ENCODE measurements at regions not wholly inside any gene's neighbourhood (a gene's known extent, or its start where the extent isn't known, plus 50 kb on each side); places are given as distances from the start of the nearest gene placed in this dataset.

DNA sequence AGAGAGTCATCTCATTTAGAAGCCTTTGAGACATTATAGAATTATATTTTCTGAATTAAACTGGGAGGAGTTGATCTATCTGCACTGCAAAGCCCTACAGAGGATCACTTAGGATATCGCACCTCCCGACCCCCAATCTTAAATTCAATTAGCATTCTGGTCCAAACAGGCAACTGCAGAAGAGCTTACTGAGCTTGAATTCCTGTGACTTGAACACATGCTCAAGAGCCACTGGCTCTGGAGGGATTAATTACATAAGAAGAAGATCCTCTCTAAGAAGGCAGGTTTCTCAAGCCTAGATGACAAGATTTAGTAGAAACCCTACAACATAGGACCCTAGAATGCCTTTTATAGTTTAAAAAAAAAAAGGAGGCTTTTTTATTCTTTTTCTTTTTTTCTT, 548.9 kb downstream of the ARAP2 start:
- Histone ChIP-seq H3K4me3 (ENCODE audit: control insufficient read depth in 1 of 7, extremely low read depth in 1 of 7, insufficient read depth in 4 of 7, low read depth in 2 of 7, low read length in 6 of 7) (no peak overlapping the region), H3K27ac (ENCODE audit: insufficient read depth in 1 of 2, low read depth in 1 of 2, low read length in 2 of 2, poor library complexity in 1 of 2, severe bottlenecking in 2 of 2) (no peak overlapping the region), H3K4me1 (ENCODE audit: control extremely low read depth in 1 of 4, control insufficient read depth in 4 of 4, insufficient read depth in 4 of 4, low read length in 3 of 4) (peaks cover 0 to 2% (median 0%) of the 10 kb centered on the region in 4 experiments), H3K36me3 (ENCODE audit: control insufficient read depth in 4 of 4, insufficient read depth in 4 of 4, low read length in 3 of 4) (no peaks in the 10 kb centered on the region), H3K9me3 (ENCODE audit: control extremely low read depth in 1 of 5, control insufficient read depth in 4 of 5, insufficient read depth in 2 of 5, low read depth in 1 of 5, low read length in 4 of 5) (no peaks in the 10 kb centered on the region), H3K27me3 (replicated peaks in 2 of 5; ENCODE audit: control insufficient read depth in 4 of 5, insufficient read depth in 5 of 5, low read length in 4 of 5) (no peaks in the 10 kb centered on the region)
- DNase-seq = no peak
- WGBS (ENCODE audit: insufficient coverage) = 85% methylated on average over 2 of the region's 2 CpGs
- ChIA-PET CTCF (no interaction called here), POLR2A (no interaction called here)

DNA sequence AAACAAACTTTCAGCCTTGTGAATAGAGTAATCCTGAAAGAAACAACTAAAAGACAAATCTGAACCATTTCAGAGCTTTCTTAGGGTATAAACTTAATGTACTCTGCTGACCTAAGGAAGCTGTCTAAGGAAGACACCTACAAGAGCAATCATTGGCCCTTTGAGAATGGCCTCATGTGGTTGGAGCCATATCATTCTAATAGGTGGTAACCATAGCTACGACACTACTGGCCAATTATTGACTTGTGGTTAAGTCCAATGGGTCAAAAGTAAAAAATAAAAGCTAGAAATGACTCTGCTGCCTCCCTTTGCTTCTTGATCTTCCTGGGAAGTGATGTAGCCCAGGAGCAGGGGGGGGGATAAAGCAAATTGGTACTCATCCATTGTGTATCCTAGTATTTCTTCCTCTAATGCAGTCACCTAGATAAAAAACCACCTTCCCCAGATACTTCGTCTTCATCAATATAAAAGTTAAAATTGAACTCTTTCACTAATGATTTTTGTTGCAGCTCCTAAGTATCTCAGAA, 547.0 kb downstream of the ARAP2 start:
- ChIA-PET POLR2A (no interaction called here), CTCF (no interaction called here)
- Histone ChIP-seq H3K4me1 (ENCODE audit: control extremely low read depth in 1 of 4, control insufficient read depth in 4 of 4, insufficient read depth in 4 of 4, low read length in 3 of 4) (peaks cover 0 to 2% (median 0%) of the 10 kb centered on the region in 4 experiments), H3K36me3 (ENCODE audit: control insufficient read depth in 4 of 4, insufficient read depth in 4 of 4, low read length in 3 of 4) (no peaks in the 10 kb centered on the region), H3K4me3 (ENCODE audit: control insufficient read depth in 1 of 7, extremely low read depth in 1 of 7, insufficient read depth in 4 of 7, low read depth in 2 of 7, low read length in 6 of 7) (no peak overlapping the region), H3K27me3 (replicated peaks in 2 of 5; ENCODE audit: control insufficient read depth in 4 of 5, insufficient read depth in 5 of 5, low read length in 4 of 5) (no peaks in the 10 kb centered on the region), H3K27ac (ENCODE audit: insufficient read depth in 1 of 2, low read depth in 1 of 2, low read length in 2 of 2, poor library complexity in 1 of 2, severe bottlenecking in 2 of 2) (no peak overlapping the region), H3K9me3 (ENCODE audit: control extremely low read depth in 1 of 5, control insufficient read depth in 4 of 5, insufficient read depth in 2 of 5, low read depth in 1 of 5, low read length in 4 of 5) (no peaks in the 10 kb centered on the region)
- 92% methylated on average over 2 of the region's 2 CpGs for WGBS (ENCODE audit: insufficient coverage)
- DNase-seq = no peak

DNA sequence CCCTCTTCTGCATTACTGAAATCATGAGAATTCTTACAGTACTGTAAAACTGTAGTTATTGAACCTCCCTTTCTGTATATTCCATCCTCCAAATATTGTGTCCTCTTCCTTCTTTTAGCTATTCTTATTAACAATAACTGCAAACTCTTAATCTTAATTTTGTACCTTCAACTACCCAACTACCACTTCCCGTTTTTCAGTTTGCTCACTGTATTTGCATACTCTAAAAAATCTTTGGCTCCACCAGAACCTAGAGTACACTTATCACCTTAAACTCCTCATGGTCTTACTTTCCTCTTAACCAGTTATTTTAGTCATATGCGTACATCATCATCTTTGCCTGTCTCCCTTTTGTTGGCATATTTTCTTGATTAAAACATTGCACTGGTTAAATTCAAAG, 543.7 kb downstream of the ARAP2 start:
- WGBS (ENCODE audit: insufficient coverage) = 86% methylated on average over 1 of the region's 2 CpGs
- no peaks in the 10 kb centered on the region for H3K9me3 ChIP-seq (ENCODE audit: control extremely low read depth in 1 of 5, control insufficient read depth in 4 of 5, insufficient read depth in 2 of 5, low read depth in 1 of 5, low read length in 4 of 5)
- no peaks in the 10 kb centered on the region for H3K36me3 ChIP-seq (ENCODE audit: control insufficient read depth in 4 of 4, insufficient read depth in 4 of 4, low read length in 3 of 4)
- H3K4me3 ChIP-seq (ENCODE audit: control insufficient read depth in 1 of 7, extremely low read depth in 1 of 7, insufficient read depth in 4 of 7, low read depth in 2 of 7, low read length in 6 of 7) = no peak overlapping the region
- H3K27me3 ChIP-seq (replicated peaks in 2 of 5; ENCODE audit: control insufficient read depth in 4 of 5, insufficient read depth in 5 of 5, low read length in 4 of 5) = no peaks in the 10 kb centered on the region
- no peak for DNase-seq
- H3K4me1 ChIP-seq (ENCODE audit: control extremely low read depth in 1 of 4, control insufficient read depth in 4 of 4, insufficient read depth in 4 of 4, low read length in 3 of 4) = no peaks in the 10 kb centered on the region
- no peak overlapping the region for H3K27ac ChIP-seq (ENCODE audit: insufficient read depth in 1 of 2, low read depth in 1 of 2, low read length in 2 of 2, poor library complexity in 1 of 2, severe bottlenecking in 2 of 2)
- CTCF ChIA-PET = no interaction called here
- POLR2A ChIA-PET = no interaction called here

DNA sequence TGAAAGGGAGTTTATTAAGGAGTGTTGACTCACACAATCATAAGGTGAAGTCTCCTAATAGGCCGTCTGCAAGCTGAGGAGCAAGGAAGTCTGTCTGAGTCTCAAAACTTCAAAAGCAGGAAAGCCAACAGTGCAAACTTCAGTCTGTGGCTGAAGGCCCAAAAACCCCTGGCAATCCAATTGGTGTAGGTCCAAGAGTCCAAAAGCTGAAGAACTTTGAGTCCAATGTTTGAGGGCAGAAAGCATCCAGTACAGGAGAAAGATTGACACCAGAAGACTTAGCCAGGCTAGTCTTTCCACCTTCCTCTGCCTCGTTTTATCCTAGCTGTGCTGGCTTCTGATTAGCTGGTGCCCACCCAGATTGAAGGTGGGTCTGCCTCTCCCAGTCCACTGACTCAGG, 535.2 kb downstream of the ARAP2 start:
- Histone ChIP-seq H3K36me3 (ENCODE audit: control insufficient read depth in 4 of 4, insufficient read depth in 4 of 4, low read length in 3 of 4) (no peaks in the 10 kb centered on the region), H3K4me3 (ENCODE audit: control insufficient read depth in 1 of 7, extremely low read depth in 1 of 7, insufficient read depth in 4 of 7, low read depth in 2 of 7, low read length in 6 of 7) (no peak overlapping the region), H3K9me3 (ENCODE audit: control extremely low read depth in 1 of 5, control insufficient read depth in 4 of 5, insufficient read depth in 2 of 5, low read depth in 1 of 5, low read length in 4 of 5) (peaks cover 0 to 22% (median 10%) of the 10 kb centered on the region in 5 experiments), H3K27ac (ENCODE audit: insufficient read depth in 1 of 2, low read depth in 1 of 2, low read length in 2 of 2, poor library complexity in 1 of 2, severe bottlenecking in 2 of 2) (no peak overlapping the region), H3K27me3 (replicated peaks in 2 of 5; ENCODE audit: control insufficient read depth in 4 of 5, insufficient read depth in 5 of 5, low read length in 4 of 5) (no peaks in the 10 kb centered on the region), H3K4me1 (ENCODE audit: control extremely low read depth in 1 of 4, control insufficient read depth in 4 of 4, insufficient read depth in 4 of 4, low read length in 3 of 4) (no peaks in the 10 kb centered on the region)
- POLR2A ChIA-PET = interaction anchor here (0.6 kb wide), 1 partner anchor 52 kb away, joined by 3 read pairs; no protein-coding TSS in a partner anchor
- DNase-seq = no peak
- 90% methylated on average over 2 of the region's 2 CpGs for WGBS (ENCODE audit: insufficient coverage)
- CTCF ChIA-PET = no interaction called here

DNA sequence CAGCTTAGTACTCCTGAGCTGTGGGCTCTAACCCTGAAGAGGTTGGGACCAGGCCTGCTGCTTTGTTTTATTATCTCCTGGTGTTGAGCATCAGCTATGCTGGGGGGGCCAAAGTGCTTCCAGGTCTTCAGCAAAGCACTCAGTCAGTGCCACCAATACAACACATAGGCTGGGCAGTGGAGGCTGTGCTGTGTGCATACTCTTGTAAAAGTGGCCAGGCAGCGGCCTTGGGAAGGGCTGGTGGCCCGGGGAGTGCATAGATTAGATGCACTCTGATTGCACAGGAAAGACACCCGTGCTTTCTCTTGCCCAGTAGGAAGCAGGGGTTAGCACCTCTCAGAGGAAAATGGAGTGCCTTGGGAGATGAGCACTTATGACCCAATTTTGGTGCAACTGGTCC, 534.0 kb downstream of the ARAP2 start:
- Histone ChIP-seq H3K9me3 (ENCODE audit: control extremely low read depth in 1 of 5, control insufficient read depth in 4 of 5, insufficient read depth in 2 of 5, low read depth in 1 of 5, low read length in 4 of 5) (peaks cover 3 to 23% (median 10%) of the 10 kb centered on the region in 5 experiments), H3K27me3 (replicated peaks in 2 of 5; ENCODE audit: control insufficient read depth in 4 of 5, insufficient read depth in 5 of 5, low read length in 4 of 5) (no peaks in the 10 kb centered on the region), H3K27ac (ENCODE audit: insufficient read depth in 1 of 2, low read depth in 1 of 2, low read length in 2 of 2, poor library complexity in 1 of 2, severe bottlenecking in 2 of 2) (no peak overlapping the region), H3K36me3 (ENCODE audit: control insufficient read depth in 4 of 4, insufficient read depth in 4 of 4, low read length in 3 of 4) (no peaks in the 10 kb centered on the region), H3K4me3 (ENCODE audit: control insufficient read depth in 1 of 7, extremely low read depth in 1 of 7, insufficient read depth in 4 of 7, low read depth in 2 of 7, low read length in 6 of 7) (no peak overlapping the region), H3K4me1 (ENCODE audit: control extremely low read depth in 1 of 4, control insufficient read depth in 4 of 4, insufficient read depth in 4 of 4, low read length in 3 of 4) (no peaks in the 10 kb centered on the region)
- no peak for DNase-seq
- ChIA-PET CTCF (no interaction called here), POLR2A (no interaction called here)
- 89% methylated on average over 2 of the region's 3 CpGs for WGBS (ENCODE audit: insufficient coverage)

DNA sequence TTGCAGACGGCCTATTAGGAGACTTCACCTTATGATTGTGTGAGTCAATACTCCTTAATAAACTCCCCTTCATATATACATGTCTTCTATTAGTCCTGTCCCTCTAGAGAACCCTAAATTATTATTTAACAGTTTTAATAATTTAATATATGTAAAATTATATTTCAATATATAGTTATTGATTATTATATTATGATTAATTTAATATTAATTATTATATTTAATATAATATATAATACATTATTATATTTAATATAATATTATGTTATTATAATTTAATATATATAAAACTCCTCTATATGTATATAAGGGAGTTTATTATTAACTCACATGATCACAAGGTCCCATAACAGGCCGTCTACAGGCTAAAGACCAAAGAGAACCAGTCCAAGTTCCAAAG, 533.2 kb downstream of the ARAP2 start:
- Histone ChIP-seq H3K27ac (ENCODE audit: insufficient read depth in 1 of 2, low read depth in 1 of 2, low read length in 2 of 2, poor library complexity in 1 of 2, severe bottlenecking in 2 of 2) (no peak overlapping the region), H3K27me3 (replicated peaks in 2 of 5; ENCODE audit: control insufficient read depth in 4 of 5, insufficient read depth in 5 of 5, low read length in 4 of 5) (no peaks in the 10 kb centered on the region), H3K36me3 (ENCODE audit: control insufficient read depth in 4 of 4, insufficient read depth in 4 of 4, low read length in 3 of 4) (no peaks in the 10 kb centered on the region), H3K4me1 (ENCODE audit: control extremely low read depth in 1 of 4, control insufficient read depth in 4 of 4, insufficient read depth in 4 of 4, low read length in 3 of 4) (no peaks in the 10 kb centered on the region), H3K9me3 (ENCODE audit: control extremely low read depth in 1 of 5, control insufficient read depth in 4 of 5, insufficient read depth in 2 of 5, low read depth in 1 of 5, low read length in 4 of 5) (peaks cover 3 to 24% (median 10%) of the 10 kb centered on the region in 5 experiments), H3K4me3 (ENCODE audit: control insufficient read depth in 1 of 7, extremely low read depth in 1 of 7, insufficient read depth in 4 of 7, low read depth in 2 of 7, low read length in 6 of 7) (no peak overlapping the region)
- POLR2A ChIA-PET = no interaction called here
- CTCF ChIA-PET = no interaction called here
- DNase-seq = no peak
- WGBS (ENCODE audit: insufficient coverage) = no CpG with 5 or more reads among the region's 2 CpGs

DNA sequence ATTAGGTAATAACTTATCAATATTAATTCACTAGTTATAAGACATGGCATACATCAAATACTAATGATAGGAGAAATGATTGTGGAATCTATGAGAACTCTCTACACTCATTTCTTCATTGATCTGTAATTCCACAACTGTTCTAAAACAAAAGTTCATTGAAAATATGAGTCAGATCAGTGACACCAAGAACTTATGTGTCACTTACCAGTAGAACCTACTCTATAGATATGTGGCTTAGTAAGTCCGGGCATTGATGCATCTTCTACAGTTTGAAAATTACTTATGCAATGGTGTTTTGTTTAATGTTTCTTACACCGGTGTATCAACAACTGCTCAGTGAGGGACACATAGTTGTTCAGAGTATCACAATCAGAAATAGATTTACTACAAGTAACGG, 520.3 kb downstream of the ARAP2 start:
- Histone ChIP-seq H3K27ac (ENCODE audit: insufficient read depth in 1 of 2, low read depth in 1 of 2, low read length in 2 of 2, poor library complexity in 1 of 2, severe bottlenecking in 2 of 2) (no peak overlapping the region), H3K4me3 (ENCODE audit: control insufficient read depth in 1 of 7, extremely low read depth in 1 of 7, insufficient read depth in 4 of 7, low read depth in 2 of 7, low read length in 6 of 7) (no peak overlapping the region), H3K36me3 (ENCODE audit: control insufficient read depth in 4 of 4, insufficient read depth in 4 of 4, low read length in 3 of 4) (no peaks in the 10 kb centered on the region), H3K9me3 (ENCODE audit: control extremely low read depth in 1 of 5, control insufficient read depth in 4 of 5, insufficient read depth in 2 of 5, low read depth in 1 of 5, low read length in 4 of 5) (no peaks in the 10 kb centered on the region), H3K27me3 (replicated peaks in 2 of 5; ENCODE audit: control insufficient read depth in 4 of 5, insufficient read depth in 5 of 5, low read length in 4 of 5) (no peaks in the 10 kb centered on the region), H3K4me1 (ENCODE audit: control extremely low read depth in 1 of 4, control insufficient read depth in 4 of 4, insufficient read depth in 4 of 4, low read length in 3 of 4) (no peaks in the 10 kb centered on the region)
- 100% methylated on average over 1 of the region's 3 CpGs for WGBS (ENCODE audit: insufficient coverage)
- CTCF ChIA-PET = interaction anchor here (2.8 kb wide), 1 partner anchor 185 kb away, joined by 15 read pairs; no protein-coding TSS in a partner anchor
- POLR2A ChIA-PET = no interaction called here
- DNase-seq = no peak

Measured in common myeloid progenitor, CD34-positive (primary cell).